Fibroblast of peridontal ligament (primary cell): ENCODE measurements at regions not wholly inside any gene's neighbourhood (a gene's known extent, or its start where the extent isn't known, plus 50 kb on each side); places are given as distances from the start of the nearest gene placed in this dataset.
"Not testable (repeated sequence)": the region's sequence is repeated elsewhere in the genome, so short reads cannot be mapped to it uniquely, and the experiment has no call there.

Experiments used
- DNase-seq: peaks from one replicate; pipeline ENCODE4 v3.0.0-alpha.2; 2010; ENCODE audit errors: extremely low read depth

DNA sequence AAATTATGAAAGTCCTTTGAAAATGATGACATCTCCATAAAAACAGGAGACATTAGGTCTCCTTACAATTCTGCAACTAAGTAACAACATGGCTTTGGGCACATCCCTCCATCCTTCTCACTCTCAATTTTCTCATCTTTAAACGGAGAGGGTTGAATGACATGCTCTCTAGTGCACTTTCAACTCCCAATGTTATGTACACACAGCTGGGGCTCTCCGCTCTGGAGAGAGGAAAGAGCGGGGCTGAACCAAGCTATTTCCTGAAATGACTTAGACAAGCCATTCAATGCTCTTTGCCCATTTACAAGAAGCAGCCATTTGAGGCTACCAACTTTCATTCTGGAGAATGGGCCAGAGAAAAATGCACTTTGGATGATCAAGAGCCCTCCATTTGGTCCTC is 144.2 kb upstream of the BNIP2 start:
- no peak for DNase-seq

DNA sequence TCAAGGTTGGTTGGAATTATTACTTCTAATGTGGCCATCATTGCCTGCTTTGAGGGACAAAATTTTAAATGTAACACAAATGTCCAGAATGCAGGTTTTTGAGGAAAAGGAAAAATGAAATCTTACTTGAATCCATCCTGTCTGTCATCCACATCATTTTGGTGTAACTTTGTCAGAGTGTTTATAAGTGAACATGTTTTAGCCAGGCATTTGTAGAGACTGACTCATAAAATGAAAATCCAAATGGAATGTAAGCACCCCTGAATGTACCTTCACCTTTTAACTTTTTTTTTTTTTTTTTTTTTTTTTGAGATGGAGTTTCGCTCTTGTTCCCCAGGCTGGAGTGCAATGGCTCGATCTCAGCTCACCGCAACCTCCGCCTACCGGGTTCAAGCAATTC is 141.8 kb upstream of the BNIP2 start:
- DNase-seq, result no peak

DNA sequence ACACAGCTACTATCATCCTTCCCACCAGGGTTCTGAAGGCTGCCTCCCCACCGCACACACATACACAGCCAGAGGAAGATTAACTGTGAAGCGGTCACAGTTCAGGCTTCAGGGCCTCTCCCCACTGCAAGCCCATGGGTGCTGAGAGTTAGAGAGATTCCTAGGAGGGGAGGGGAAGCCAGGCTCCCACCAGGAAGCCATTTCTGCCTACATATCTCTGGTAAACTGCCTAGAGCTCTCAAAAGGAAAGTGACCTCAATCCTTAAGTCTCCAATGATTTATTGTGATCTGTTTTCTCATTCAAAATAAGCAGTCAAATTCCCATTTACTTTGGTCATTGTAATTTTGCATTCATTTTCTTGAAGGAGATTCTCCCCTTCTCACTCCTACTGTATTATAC is 141.0 kb upstream of the BNIP2 start:
- no peak for DNase-seq

DNA sequence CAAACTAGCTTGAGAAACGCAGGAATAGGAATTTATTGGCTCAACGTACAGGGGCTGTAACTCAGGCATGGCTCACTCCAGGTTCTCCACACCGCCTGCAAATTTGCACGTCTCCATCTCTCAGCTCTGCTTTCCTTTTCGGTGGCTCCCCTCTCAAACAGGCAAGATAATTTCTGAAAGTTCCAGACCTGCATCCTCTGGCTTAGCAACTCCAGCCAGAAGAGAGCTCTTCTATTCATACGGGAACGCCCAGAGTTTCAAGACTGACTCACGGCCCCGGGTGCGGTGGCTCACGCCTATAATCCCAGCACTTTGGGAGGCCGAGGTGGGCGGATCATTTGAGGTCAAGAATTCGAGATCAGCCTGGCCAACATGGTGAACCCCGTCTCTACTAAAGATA is 139.7 kb upstream of the BNIP2 start:
- no peak for DNase-seq

DNA sequence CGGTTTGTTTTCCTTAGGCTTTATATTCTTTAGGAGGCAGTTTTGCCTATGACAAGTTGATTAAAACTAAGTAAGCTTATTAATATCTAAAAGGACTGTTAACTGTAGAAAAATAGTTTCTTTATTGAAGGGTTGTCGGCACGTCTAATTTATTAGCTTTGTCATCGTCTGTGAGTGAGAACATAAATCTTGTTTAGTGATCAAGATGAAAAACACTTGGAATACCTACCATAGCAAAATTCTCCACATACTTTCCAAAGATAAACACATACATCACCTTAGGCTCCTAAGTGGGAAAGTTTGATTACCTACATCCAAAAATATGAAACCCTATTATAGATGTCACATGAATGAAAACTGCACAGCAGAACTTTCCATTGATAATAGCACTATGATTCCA is 139.1 kb upstream of the BNIP2 start:
- DNase-seq, result no peak

DNA sequence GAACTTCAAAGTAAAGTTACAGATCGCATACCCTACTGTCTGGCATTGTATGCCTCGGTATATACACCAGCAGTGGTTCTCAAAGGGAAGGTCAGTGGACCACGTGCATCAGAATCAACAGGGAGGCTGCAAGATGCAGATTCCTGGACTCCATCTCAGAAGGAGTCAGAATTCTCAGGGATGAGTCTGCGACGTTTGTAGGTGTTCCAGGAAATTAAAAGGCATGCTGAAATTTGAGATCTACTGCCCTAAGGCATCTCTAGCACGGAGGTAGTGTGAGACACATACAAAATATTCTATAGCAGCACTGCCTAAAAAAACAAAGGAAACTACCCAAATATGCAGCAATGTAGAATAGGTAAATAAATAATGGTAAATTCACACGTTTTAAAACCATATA is 136.8 kb upstream of the BNIP2 start:
- no peak for DNase-seq

DNA sequence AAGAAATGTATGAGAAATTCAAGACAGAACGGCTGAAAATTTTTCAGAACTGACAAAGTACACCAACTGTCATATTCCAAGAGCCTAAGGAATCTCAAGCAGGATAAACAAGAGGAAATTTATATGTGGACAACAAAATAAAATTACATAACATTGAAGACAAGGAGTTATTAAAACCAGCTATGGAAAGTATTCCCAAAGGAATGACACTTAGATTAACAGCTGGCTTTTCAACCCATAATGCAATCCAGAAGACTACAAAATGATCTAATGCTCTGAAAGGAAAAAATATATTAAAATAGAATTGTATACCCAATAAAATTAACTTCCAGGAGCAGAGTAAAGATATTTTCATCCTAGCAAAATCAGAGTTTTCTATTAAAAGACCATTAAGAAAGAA is 132.2 kb upstream of the BNIP2 start:
- no peak for DNase-seq

DNA sequence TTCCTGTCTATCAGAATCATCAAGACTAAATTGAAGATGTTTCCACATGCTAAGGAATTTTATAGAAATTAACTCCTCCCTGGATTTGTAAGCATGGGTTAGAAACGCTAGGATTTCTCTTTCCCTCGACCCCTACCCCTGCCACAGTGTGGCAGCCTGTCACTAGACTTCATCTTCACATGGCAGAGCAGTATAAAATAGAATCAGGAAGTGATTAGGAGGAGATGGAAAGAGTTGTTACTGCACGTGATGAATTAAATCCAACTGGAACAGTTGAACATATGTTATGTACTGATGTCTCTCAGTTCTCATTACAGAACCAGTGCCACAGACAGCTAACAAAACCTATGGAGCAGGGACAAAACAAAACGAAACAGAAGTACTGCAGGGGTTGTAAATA is 130.0 kb upstream of the BNIP2 start:
- no peak for DNase-seq

DNA sequence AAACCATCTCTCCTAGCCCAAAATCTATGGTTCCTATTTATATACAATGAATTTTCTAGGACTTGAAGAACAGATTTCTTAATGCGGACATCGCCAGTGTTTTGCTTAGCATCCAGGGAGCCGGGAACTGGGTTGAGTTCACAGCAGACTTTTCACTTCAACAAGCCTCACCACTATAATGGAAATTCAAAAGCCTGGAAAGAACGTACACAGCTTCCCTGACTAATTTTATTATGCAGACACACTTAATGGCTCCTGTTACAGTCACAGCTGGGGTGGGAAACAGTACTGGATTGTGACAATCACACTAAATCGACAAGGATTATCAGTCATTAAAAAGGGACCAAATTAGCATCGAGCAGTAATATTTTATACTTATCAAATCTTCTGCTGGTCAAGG is 129.2 kb upstream of the BNIP2 start:
- no peak for DNase-seq

DNA sequence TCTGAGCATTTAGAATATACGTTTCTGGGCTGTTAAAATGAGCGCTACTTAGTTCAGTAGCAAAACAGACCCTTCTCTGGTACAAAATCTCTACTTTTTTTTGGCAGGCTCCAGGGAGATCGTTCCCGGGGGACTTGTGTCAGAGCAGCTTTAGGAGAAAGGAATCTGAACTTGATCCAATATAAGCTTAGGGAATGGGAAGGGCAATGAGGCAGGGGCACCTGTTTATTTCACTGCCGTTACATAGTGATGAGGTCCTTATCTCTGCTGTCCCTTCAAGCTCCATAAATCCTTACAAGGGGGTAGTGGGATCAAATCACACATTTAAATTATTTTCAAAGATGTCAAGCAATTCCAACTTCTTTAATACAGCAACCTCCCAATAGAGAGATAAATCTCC is 128.7 kb upstream of the BNIP2 start:
- DNase-seq, result no peak

DNA sequence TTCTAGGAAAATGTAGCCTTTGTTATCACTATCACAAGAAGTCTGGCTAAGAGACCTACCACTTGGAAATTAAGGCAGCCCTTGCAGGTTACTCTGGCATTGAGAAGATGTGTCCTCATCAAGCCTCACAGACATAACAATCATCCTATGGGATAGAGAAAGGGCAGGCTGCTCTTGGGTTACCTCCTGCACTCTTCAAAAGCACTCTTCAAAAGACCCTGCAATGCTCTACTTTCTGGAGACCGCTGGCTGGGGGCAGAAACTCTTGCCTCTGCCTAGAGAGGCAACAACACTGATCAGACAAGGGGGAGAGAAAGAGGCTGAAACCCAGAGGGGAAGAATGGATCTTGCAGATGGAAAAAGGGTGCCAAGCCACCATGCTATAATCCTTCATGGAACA is 127.9 kb upstream of the BNIP2 start:
- DNase-seq, result no peak

DNA sequence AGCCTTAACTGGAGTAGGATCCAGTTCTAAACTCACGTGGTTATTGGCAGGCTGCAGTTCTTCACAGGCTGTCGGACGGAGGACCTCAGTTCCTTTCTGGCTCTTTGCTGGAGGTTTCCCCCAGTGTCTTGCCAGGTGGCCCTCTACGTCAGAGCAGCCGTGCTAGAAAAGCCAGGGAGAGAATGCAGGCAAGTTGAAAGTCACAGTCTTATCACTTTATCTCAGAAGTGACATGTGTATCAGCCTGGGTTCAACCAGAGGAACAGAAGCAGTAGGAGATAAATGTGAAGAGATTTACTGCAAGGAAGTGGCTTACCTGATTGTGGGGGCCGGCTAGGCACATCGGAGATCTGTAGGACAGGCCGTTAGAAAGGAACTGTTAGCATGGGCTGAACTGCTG is 125.3 kb upstream of the BNIP2 start:
- DNase-seq, result no peak

DNA sequence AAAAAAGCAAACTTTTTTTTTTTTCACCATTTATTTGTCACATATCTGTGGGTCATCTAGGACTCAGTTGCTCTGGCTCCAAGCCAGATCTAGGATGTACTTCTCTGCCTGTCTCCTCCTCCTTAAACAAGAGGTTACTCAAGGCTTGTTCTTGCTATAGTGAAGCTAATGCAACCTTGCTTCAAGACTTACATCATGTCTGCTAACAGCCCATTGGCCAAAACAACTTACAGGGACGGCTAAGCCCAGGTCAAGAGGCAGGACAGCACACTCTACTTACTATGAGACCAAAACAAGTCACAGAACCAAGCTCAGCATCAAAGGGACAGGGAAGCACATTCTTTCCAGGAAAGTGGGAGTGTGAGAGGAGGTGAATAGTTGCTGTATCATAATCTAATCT is 123.8 kb upstream of the BNIP2 start:
- DNase-seq, result no peak

DNA sequence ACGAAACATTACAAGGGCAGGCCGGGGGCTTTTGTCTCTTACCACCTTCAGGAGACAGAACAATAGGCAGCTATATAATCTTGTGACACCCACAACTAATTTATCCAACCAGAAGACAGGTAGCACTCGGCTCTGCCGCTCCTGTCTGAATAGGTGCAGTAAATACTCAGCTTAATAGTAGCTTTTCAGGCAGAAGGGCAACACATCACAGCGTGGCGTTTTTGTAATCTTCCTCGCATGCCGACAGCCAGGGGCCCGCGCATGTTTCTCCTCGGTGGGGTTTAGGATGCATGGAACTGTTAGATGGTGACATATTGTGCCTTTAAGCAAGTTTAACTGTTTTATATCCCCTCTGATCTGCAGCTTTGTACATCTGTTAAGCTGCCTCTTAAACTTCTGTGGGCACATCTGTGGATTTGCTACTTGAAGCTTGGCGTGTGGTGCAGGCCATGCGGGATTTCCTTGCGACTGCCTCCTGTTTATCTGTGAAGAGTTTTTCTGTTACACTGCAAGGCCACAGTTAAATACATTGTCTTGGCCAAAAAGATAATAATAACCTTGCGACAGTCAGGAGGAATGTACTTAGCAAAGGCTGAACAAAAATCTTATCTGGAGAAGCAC is 123.2 kb upstream of the BNIP2 start:
- DNase-seq, result no peak

DNA sequence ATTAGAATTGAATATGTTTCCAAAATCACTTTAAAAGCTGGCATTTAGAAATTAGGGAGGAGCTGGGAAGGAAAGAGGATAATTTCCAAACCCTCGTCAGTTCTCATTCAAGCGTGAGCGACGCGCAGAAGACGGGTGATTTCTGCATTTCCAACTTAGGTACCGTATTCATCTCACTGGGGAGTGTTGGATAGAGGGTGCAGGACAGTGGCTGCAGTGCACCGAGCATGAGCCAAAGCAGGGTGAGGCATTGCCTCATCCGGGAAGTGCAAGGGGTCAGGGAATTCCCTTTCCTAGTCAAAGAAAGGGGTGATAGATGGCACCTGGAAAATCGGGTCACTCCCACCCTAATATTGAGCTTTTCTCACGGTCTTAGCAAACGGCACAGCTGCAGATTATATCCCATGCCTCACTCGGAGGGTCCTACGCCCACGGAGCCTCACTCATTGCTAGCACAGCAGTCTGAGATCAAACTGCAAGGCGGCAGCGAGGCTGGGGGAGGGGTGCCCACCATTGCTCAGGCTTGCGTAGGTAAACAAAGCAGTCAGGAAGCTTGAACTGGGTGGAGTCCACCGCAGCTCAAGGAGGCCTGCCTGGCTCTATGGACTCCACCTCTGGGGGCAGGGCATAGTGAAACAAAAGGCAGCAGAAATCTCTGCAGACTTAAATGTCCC is 114.3 kb upstream of the BNIP2 start:
- DNase-seq, result not testable (repeated sequence)

DNA sequence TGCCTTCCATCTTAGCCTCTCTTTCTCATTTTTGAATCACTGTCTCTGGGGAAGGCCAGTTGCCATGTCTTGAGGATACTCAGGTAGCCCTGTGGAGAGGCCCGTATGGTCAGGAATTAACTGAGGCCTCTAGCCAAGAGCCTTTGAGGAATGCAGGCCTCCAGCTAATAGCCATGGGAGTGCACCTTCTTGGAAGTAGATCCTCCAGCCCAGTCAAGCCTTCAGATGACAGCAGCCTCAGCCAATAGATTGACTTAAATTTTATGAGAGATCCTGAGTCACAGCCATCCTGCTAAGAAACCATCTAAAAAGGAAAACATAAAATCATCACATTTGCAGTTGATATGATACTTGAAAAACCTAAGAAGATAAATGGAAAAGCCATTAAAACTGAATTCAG is 112.5 kb upstream of the BNIP2 start:
- DNase-seq, result no peak

DNA sequence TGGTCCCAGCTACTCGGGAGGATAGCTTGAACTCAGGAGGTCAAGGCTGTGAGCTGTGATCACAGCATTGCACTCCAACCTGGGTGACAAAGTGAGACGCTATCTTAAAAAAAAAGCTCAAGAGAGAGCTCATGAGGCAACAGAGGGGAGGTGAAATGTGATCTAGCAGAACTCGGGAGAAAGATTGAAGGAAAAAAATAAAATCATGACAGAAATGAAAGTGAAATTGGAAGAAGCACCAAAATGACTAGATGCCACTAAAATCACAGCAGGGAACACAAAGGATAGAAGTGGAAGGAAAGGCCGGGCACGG is 109.4 kb upstream of the BNIP2 start:
- no peak for DNase-seq

DNA sequence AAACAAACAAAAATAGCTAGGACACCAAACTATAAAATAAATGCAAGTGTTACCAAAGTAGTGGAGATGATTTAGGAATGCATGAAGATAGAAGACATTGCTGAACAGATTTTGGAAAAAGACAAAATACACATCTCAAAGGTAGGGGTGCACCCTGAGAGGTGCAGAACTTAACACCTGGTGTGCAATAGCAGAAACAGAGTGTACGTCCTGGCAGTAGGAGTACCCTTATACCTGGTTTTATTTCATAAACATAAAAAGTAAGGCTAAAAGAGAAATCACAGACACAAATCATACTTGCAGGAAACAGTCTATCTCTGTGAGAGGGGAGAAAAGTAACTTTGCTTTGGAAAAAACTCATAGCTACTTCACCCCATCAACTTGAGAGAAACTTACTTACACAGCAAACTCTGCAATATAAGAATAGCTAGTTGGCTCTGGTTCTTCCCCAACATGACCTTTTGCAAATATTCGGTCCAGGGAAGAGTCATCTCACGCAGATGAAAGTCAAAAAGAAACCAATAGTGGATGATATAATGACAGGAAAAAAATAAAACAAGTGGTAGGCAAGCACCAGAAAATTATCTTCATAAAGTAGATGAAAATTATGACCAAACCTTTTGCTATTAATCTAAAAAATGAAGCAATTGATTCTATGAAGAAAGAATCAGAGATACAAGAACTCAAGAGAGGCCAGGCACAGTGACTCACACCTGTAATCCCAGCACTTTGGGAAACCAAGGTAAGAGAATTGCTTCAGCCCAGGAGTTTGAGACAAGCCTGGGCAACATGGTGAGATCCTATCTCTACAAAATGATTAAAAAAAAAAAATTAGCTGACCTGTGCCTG is 108.9 kb upstream of the BNIP2 start:
- no peak for DNase-seq

DNA sequence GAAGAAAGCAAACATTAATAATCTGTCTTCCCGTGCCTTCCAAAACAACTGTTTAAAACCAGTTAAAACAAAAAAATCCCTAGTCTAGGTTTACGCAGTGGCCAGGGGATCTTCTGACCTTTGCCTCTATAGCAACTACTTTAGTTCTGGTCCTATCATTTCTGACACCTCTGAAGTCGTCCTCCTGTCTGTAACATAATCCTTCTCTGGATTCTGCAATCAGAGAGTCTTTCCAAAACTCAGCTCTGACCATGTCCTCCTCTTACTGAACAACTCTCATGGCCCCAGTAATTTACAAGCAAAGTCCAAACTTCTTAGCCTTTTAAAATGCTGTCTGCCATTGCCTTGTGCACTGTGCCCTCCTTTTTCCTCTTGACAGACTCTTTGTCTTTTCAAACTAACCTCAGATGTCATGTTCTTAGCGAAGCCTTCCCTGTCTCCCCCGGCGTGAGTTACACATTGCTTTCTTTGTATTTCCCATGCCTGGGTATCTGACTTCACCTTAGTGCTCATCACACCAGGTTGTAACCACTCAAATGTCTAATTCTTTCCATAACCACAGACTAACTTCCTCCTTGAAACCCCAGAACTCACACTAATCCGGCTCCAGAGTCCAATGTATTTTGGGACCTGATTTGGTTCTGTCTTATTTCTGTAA is 105.2 kb upstream of the BNIP2 start:
- DNase-seq, result no peak

DNA sequence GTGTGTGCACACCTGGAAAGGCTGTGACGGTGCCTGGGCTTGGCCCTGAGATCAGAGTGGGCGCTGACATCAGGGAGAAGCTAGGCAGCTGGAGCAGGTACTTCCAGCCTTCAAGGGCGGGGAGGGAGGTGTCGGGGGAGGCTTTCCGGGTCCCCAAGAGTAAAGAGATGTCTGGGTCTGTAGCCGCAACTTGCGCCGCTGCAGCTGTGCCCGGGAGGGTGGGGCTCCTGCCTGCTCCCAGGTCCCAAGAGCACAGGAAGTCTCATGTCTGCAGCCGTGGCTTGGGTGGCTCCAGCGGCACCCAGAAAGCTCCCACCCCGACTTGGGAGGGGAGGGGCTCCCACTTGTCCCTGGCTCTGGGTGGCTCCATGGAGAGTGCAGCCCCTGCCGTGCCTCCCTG is 103.2 kb upstream of the BNIP2 start:
- DNase-seq, result no peak

DNA sequence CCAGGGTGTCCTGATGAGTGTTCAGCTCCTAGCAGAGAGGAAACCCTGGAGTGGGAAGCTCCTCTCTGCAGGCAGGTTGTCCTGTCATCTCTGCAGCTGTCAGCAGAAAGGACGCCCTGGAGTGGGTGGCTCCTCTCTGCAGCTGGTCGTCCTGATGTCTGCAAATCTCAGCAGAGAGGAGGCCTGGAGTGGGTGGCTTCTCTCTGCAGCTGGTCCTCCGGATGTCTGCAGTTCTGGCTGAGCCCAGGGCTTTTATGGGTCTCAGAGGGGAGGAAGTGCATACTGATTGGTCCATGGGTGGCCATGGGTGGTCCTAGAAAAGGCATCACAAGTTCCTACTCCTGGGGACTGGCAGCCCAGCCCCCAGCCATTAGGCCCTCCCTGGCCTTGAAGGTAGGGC is 102.6 kb upstream of the BNIP2 start:
- DNase-seq, result no peak

DNA sequence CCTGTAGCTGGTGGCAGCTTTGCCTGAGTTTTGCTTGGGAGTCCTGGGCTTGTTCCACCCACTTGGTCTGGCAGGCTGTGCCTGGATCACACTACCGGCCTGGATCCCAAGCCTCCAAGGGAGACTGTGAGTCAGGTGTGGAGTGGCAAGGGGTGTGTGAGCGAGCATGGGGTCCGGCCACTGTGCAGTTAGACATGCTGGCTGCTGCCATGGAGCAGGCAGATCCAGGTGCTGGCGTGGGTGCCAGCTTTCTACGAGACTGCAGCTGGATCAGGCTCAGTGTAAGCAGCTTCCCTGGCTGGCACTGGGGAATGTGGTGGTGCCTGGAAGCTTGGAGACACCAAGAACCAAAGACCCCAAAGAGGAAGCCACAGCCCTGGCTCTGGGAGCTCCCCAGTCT is 102.0 kb upstream of the BNIP2 start:
- DNase-seq, result no peak

DNA sequence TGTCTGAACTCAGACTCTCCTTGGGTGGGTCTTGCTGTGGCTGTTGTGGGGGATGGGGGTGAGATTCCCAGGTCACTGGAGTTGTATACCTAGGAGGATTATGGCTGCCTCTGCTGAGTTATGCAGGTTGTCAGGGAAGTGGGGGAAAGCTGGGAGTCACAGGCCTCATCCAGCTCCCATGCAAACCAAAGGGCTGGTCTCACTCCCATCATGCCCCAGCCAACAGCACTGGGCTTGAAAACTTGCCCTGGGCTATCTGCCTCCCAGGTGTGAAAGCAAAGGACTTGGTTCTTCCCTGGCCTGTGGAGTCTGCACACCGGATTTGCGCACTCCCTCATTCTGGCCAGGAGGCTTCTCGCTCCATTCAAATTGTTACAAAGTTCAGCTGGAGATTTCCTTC is 97.3 kb upstream of the BNIP2 start:
- not testable (repeated sequence) for DNase-seq
